Gastrocnemius medialis (tissue), 4 donors: ENCODE measurements at regions not wholly inside any gene's neighbourhood (a gene's known extent, or its start where the extent isn't known, plus 50 kb on each side); places are given as distances from the start of the nearest gene placed in this dataset.

Experiments used
- ATAC-seq, 2 donors: fragments of 150-250 bp; one replicate each; pipeline ENCODE4 v1.9.1; 2016
- DNase-seq, 2 donors: peaks; one replicate each; pipeline ENCODE4 v3.0.0-alpha.2; 2019
- H3K27ac ChIP-seq, 4 donors: fragments of 200-600 bp; sonication (generic); 1 replicate in 1 of 4; 2 replicates in 3 of 4; pipeline ENCODE4 v1.5.1; 2016 to 2018; ENCODE audit warnings: mild to moderate bottlenecking in 2 of 4, moderate library complexity in 1 of 4
- H3K27me3 ChIP-seq, 3 donors: fragments of 200-600 bp; sonication (generic) in 2 of 3; 1 replicate in 1 of 3; 2 replicates in 2 of 3; pipeline versions ENCODE4 v1.5.1 to v1.6.0; 2016 to 2019; ENCODE audit warnings: mild to moderate bottlenecking in 1 of 3, moderate library complexity in 1 of 3
- H3K36me3 ChIP-seq, 2 donors: fragments of 200-600 bp; sonication (generic) in 1 of 2; one replicate each; pipeline ENCODE4 v1.5.1; 2017 to 2018
- H3K4me1 ChIP-seq, 2 donors: fragments of 200-600 bp; sonication (generic) in 1 of 2; one replicate each; pipeline ENCODE4 v1.5.1; 2016 to 2017; ENCODE audit warnings: mild to moderate bottlenecking in 2 of 2
- H3K4me3 ChIP-seq, 4 donors: fragments of 200-600 bp; sonication (generic) in 3 of 4; 1 replicate in 1 of 4; 2 replicates in 3 of 4; pipeline ENCODE4 v1.5.1; 2016 to 2019; ENCODE audit warnings: mild to moderate bottlenecking in 2 of 4
- H3K9me3 ChIP-seq, 3 donors: fragments of 200-600 bp; sonication (generic) in 2 of 3; 1 replicate in 1 of 3; 2 replicates in 2 of 3; pipeline ENCODE4 v1.5.1; 2016 to 2019
- CTCF ChIP-seq, 5 experiments: fragments of 450-650 bp in 3 of 5; fragments of 200-600 bp in 2 of 5; sonication (generic) in 2 of 5; IDR thresholded peaks in 4 of 5; conservative IDR thresholded peaks in 1 of 5; 1 replicate in 4 of 5; 2 replicates in 1 of 5; pipeline ENCODE4 v1.5.1; 2016 to 2019; ENCODE audit warnings: antibody characterized with exemption in 5 of 5, mild to moderate bottlenecking in 3 of 5, moderate library complexity in 3 of 5
- POLR2A ChIP-seq, 2 donors: fragments of 450-650 bp; IDR thresholded peaks; one replicate each; pipeline ENCODE4 v1.6.1; 2017; ENCODE audit warnings: antibody characterized with exemption in 2 of 2, mild to moderate bottlenecking in 2 of 2, moderate library complexity in 2 of 2
- in situ Hi-C, 4 donors: fragments of 200-750 bp; cut with MboI; loops; one replicate each; pipeline versions ENCODE4 v1.15.0 to v1.8.0; 2017; ENCODE audit warnings: low sequenced_read_pairs in 4 of 4
- intact Hi-C: fragments of 100-400 bp; cut with DNase I; formaldehyde crosslinking; loops from one replicate; pipeline ENCODE4 v1.15.1; 2023; ENCODE audit warnings: low total_unique reads

- Histone ChIP-seq H3K27me3 (no peaks in the 10 kb centered on the region), H3K4me1 (no peaks in the 10 kb centered on the region), H3K4me3 (no peak overlapping the region), H3K27ac (no peak overlapping the region), H3K9me3 (no peaks in the 10 kb centered on the region), H3K36me3 (no peaks in the 10 kb centered on the region)
- in situ Hi-C loops, result no loop called here
- TF ChIP-seq POLR2A (IDR thresholded peaks at IDR 0.05) (no peak), CTCF (IDR thresholded peaks at IDR 0.05 in 4 of 5, conservative IDR thresholded peaks at IDR 0.05 in 1 of 5) (no peak)
- DNase-seq, result no peak
- intact Hi-C loops, result no loop called here
- ATAC-seq, result no peak
These were observed 459.7 kb upstream of the PTCHD4 start for GRCh38 chr6:48570656-48571055.

- intact Hi-C loops (no loop called here), in situ Hi-C loops (no loop called here)
- no peaks in the 10 kb centered on the region for H3K9me3 ChIP-seq
- no peaks in the 10 kb centered on the region for H3K36me3 ChIP-seq
- H3K27ac ChIP-seq, result no peak overlapping the region
- ATAC-seq, result no peak
- H3K4me1 ChIP-seq, result no peaks in the 10 kb centered on the region
- H3K4me3 ChIP-seq, result no peak overlapping the region
- no peaks in the 10 kb centered on the region for H3K27me3 ChIP-seq
- no peak for TF ChIP-seq CTCF (IDR thresholded peaks at IDR 0.05 in 4 of 5, conservative IDR thresholded peaks at IDR 0.05 in 1 of 5)
- no peak for TF ChIP-seq POLR2A (IDR thresholded peaks at IDR 0.05)
- no peak for DNase-seq
These were observed 457.9 kb upstream of the PTCHD4 start for GRCh38 chr6:48568856-48569255.

- no peak overlapping the region for H3K4me3 ChIP-seq
- no peak for DNase-seq
- ATAC-seq, result no peak
- H3K9me3 ChIP-seq, result no peaks in the 10 kb centered on the region
- H3K4me1 ChIP-seq, result no peaks in the 10 kb centered on the region
- H3K27ac ChIP-seq, result no peak overlapping the region
- intact Hi-C loops, result no loop called here
- no peaks in the 10 kb centered on the region for H3K27me3 ChIP-seq
- in situ Hi-C loops, result no loop called here
- TF ChIP-seq POLR2A (IDR thresholded peaks at IDR 0.05), result no peak
- H3K36me3 ChIP-seq, result no peaks in the 10 kb centered on the region
These were observed 456.0 kb upstream of the PTCHD4 start for GRCh38 chr6:48567016-48567415.

GRCh38 chr6:48564036-48564820 is 453.2 kb upstream of the PTCHD4 start:
- ATAC-seq (no peak), DNase-seq (no peak)
- TF ChIP-seq CTCF (IDR thresholded peaks at IDR 0.05 in 4 of 5, conservative IDR thresholded peaks at IDR 0.05 in 1 of 5) (no peak), POLR2A (IDR thresholded peaks at IDR 0.05) (no peak)
- in situ Hi-C loops, result no loop called here
- Histone ChIP-seq H3K27ac (no peak overlapping the region), H3K27me3 (no peaks in the 10 kb centered on the region), H3K9me3 (no peaks in the 10 kb centered on the region), H3K4me1 (no peaks in the 10 kb centered on the region), H3K4me3 (no peak overlapping the region), H3K36me3 (no peaks in the 10 kb centered on the region)
- intact Hi-C loops, result no loop called here

- no peak for TF ChIP-seq POLR2A (IDR thresholded peaks at IDR 0.05)
- TF ChIP-seq CTCF (IDR thresholded peaks at IDR 0.05 in 4 of 5, conservative IDR thresholded peaks at IDR 0.05 in 1 of 5), result no peak
- Histone ChIP-seq H3K27ac (no peak overlapping the region), H3K36me3 (no peaks in the 10 kb centered on the region), H3K4me1 (no peaks in the 10 kb centered on the region), H3K27me3 (no peaks in the 10 kb centered on the region), H3K4me3 (no peak overlapping the region), H3K9me3 (no peaks in the 10 kb centered on the region)
- in situ Hi-C loops (no loop called here), intact Hi-C loops (no loop called here)
- ATAC-seq (no peak), DNase-seq (no peak)
These were observed 452.4 kb upstream of the PTCHD4 start for GRCh38 chr6:48563433-48563832.
